AG09319 (cell line): ENCODE measurements at regions not wholly inside any gene's neighbourhood (a gene's known extent, or its start where the extent isn't known, plus 50 kb on each side); places are given as distances from the start of the nearest gene placed in this dataset.
"Not testable (repeated sequence)": the region's sequence is repeated elsewhere in the genome, so short reads cannot be mapped to it uniquely, and the experiment has no call there.

Experiments used
- DNase-seq: peaks from one replicate; pipeline ENCODE4 v3.0.0-alpha.2; 2010; ENCODE audit warnings: low read depth; ENCODE audit errors: extremely low read depth
- TF ChIP-seq, protein P1 (sequence below): IDR thresholded peaks from 2 replicates; pipeline ENCODE4 v1.5.1; 2011; ENCODE audit warnings: low read depth, mild to moderate bottlenecking, inconsistent platforms, low read length, moderate library complexity

DNA sequence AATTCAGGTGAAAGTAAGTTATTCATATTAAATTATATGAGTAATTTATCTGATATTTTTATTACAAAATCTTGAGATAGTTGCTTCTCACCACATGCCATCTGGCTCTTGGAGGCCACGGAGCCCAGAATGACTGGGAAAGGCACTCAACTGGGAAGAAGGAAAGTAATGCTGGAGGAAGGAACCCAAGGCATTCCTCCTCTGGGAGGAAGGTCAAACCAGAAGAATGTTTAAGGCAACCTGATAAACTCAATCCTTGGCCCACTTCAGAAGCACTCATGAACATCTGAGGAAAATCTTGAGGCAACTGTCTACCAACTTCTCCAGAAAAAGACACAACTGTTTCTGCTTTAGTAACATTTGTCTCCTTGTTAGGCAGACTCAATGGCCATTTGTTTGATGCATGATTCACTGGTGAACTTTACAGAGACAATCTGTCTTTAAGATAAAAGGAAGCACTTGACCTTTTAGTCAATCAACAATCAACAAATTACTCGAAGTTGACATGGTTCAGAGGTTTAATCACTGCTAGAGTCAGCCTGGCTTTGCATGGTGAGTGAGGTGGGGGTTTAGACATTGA lies 261.4 kb upstream of the MME start:
- TF ChIP-seq, protein P1, sequence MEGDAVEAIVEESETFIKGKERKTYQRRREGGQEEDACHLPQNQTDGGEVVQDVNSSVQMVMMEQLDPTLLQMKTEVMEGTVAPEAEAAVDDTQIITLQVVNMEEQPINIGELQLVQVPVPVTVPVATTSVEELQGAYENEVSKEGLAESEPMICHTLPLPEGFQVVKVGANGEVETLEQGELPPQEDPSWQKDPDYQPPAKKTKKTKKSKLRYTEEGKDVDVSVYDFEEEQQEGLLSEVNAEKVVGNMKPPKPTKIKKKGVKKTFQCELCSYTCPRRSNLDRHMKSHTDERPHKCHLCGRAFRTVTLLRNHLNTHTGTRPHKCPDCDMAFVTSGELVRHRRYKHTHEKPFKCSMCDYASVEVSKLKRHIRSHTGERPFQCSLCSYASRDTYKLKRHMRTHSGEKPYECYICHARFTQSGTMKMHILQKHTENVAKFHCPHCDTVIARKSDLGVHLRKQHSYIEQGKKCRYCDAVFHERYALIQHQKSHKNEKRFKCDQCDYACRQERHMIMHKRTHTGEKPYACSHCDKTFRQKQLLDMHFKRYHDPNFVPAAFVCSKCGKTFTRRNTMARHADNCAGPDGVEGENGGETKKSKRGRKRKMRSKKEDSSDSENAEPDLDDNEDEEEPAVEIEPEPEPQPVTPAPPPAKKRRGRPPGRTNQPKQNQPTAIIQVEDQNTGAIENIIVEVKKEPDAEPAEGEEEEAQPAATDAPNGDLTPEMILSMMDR: no peak
- no peak for DNase-seq

DNA sequence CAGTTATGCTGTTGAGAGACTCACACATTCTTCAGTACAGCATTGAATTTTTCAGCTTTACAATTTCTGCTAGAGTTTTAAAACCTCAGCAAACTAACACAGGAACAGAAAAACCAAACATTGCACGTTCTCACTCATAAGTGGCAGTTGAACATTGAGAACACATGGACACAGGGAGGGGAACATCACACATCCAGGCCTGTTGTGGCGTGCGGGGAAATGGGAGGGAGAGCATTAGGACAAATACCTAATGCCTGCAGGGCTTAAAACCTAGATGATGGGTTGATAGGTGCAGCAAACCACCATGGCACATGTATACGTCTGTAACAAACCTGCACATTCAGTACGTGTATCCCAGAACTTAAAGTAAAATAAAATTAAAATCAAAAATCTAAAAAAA lies 270.1 kb upstream of the MME start:
- DNase-seq: not testable (repeated sequence)

DNA sequence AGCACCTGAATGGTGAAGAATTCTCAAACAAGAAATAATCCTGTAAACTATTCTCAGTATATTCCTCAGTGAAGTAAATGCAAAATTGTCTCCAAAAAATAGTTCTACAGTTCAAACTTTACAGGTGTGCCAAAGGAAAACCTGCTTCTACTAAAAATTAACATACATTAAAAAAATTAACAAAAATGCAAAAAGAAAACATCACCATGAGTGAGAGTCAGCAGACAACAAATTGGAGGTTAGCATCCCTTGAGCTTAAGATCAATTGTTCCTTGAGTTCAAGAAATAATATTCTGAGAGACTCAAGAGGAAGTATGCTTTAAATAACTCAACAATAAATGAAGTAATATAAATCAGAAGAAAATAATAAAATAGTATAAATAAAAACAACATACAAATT lies 278.4 kb upstream of the MME start:
- no peak for DNase-seq
- TF ChIP-seq, protein P1: no peak

DNA sequence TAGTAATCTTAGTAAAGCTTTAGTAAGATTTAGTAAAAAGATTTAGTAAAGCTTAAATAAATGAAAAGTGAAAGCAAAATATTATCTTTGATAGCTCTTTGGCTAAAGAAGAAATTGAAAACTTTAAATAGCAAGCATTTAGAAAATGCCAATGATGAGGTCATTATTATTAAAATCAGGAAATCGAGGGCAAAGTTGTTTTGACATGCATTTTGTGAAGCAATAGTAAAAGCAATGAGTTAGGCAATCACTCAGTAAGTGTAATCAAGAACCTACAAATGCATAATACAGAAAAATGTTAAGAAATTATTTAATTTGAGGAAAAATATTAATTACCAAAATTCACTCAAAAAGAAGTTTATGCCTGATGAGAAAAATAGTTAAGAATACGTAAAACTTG lies 280.3 kb upstream of the MME start:
- no peak for DNase-seq
- TF ChIP-seq, protein P1: no peak

DNA sequence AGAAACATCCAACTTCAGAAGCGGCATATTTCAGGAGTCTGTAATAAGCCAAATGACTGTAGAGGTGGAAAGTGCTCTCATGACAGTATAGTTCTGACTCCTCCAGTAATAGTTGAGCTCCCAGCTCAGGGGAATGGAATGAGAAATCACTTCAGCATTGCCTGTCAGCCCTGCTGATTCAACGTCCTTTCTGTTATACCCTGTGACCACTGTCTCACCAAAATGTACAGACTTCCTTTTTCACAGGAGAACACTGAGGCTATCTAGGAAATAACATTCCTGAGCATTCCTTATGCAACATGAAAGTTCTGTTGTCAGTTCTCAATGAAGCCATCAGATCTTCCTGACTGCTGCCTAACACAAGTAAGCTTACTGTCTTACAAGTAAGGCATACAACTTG lies 284.5 kb upstream of the MME start:
- TF ChIP-seq, protein P1: no peak
- DNase-seq: no peak

DNA sequence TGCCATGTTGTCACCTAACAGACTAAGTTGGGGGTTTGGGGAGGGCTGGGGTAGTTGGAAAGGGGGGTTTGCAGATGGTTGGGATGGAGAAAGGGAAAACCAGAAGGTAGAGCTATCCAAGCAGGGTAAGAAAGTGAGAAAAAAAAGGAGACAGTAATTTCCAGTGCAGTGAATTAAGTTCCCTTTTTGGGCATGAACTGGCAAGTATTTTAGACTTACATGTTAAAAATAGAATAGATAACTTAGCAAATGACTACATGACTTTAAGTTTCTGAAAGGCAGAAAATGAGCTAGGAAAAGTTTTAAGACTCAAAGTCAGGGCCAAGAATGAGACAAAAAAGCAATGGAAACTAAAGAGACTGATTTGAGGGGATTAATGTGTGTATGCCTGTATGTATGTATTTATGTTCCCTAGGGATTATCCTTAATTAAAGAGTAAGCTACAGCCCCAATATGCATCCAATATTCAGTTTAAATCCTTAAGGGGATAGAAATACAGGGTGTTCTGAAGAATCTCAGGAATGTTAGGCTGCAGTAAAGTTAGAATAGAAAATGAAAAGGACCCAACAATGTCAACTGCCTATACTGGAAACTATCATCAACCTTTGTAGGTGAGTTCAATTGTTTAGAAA lies 285.2 kb upstream of the MME start:
- TF ChIP-seq, protein P1: no peak
- DNase-seq: no peak

DNA sequence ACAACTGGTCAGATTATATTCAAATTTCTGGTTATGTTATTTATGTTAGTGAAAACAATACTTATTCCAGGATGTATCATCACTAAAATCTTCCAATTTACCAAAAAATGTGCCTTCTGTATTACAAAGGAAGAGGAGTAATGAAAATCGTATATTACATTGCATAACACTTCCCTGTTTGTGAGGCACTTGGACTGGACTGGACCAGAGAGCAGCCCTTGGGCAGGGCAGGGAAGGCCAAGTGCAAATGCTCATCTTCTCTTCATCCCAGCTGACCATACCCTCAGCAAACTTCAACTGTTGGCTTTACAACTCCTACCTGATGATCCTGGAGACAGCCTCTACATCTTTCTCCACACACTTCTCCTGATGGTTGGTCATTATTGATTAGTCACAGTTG lies 285.7 kb upstream of the MME start:
- TF ChIP-seq, protein P1: no peak
- no peak for DNase-seq

DNA sequence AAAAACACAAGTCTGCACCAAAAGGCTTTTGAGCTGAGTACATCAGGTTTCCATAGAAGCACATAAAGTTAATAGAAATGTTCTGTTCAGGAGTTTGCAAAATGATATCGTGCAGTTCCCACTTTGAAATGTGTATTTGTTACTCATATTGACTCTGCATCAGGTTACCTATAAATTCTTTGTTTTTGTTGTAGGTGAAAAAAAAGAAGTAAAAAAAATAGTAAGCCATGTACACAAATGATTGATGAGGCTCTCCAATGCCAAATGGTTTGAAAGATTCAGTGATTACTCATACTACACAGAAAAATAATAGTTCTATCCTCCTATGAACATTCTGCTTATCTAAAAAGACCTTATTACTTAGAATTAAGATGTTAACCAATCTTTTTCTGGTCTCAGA lies 287.3 kb upstream of the MME start:
- DNase-seq: no peak
- TF ChIP-seq, protein P1: no peak
